ENCODE measurements at regions not wholly inside any gene's neighbourhood (a gene's known extent, or its start where the extent isn't known, plus 50 kb on each side); places are given as distances from the start of the nearest gene placed in this dataset.
"Not testable (repeated sequence)": the region's sequence is repeated elsewhere in the genome, so short reads cannot be mapped to it uniquely, and the experiment has no call there.

DNA sequence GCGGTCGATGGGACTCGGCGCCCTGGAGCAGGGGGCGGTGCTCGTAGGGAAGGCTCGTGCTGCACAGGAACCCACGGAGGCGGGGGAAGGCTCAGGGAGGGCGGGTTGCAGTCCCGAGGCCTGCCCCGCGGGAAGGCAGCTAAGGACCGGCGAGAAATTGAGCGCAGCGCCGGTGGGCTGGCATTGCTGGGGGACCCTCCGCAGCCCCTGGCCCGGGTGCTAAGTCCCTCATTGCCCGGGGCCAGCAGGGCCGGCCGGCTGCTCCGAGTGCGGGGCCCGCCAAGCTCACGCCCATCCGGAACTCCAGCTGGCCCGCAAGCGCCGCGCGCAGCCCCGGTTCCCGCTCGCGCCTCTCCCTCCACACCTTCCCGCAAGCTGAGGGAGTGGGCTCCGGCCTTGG lies 576.8 kb upstream of the LINC00305 start:
- not testable (repeated sequence) for DNase-seq (ENCODE audit: low read depth in 2 of 2)

DNA sequence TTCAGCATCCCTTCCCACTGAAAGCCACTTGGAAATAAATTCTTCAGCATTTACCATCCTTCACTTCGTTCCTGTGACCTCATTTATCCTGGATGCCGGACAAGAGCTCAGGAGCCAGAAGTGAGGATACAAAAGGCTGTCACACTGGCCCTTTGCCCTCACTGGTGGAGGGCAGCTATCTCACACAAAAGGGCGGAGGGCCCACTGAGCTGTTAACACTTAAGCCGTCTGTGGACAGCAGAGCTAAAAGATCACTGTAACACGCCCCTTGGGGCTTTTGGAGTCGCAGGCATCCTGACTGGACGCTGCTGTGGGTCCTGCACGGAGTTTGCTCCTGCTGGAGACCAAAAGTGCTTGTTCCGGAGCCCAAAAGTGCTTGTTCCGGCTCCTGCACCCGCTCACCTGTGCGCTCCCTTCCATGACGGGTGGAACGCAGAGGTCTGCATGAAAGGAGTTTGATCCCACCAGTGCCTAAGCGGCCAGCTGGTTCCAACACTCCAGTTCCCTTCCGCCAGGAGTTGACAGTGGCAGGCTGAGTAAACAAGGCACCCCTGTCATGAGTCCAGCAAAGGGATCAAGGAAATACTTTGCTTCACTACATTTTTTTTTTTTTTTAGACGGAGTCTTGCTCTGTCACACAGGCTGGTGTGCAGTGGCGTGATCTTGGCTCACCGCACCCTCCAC lies 572.0 kb upstream of the LINC00305 start:
- no peak for DNase-seq (ENCODE audit: low read depth in 2 of 2)

DNA sequence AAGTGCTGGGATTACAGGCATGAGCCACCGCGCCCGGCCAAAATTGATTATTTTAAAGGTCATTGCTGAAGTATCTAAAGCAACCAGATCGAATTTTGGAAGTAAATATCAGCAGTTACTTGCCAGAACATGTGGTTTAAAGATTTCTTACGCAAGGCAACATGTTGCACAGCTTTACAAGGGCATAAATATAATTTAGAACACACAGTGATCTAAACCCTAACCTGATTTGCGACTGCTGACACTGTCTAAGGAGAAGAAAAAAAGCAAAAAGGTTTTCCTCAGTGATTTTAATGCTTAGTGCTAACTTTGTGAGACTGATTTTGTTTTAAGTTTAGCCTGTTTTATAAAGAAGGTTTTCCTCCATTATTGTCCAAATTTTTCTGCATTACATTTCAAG lies 569.9 kb upstream of the LINC00305 start:
- DNase-seq (ENCODE audit: low read depth in 2 of 2): no peak

- no peak for DNase-seq (ENCODE audit: low read depth in 2 of 2)
Observed at GRCh38 chr18:64717026-64717425, 568.1 kb upstream of the LINC00305 start.

DNA sequence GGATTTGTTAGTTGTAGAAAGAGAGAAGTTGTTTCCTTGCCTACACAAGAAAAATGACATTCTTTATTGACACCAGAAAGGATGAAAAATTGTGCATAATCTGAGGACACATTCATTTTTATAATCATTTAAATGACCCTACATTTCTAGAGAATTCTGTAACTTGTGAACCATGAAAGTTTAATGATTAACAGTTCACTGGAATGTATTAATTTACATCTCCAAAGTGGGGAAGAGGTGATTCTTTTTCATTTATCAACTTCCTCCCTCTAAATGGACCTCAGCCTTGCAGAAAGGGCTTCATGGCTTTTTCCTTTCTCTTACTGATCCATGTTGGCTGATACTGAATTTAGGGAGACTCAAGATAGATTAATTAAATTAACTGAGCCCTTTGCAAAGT lies 565.2 kb upstream of the LINC00305 start:
- DNase-seq (ENCODE audit: low read depth in 2 of 2): no peak

DNA sequence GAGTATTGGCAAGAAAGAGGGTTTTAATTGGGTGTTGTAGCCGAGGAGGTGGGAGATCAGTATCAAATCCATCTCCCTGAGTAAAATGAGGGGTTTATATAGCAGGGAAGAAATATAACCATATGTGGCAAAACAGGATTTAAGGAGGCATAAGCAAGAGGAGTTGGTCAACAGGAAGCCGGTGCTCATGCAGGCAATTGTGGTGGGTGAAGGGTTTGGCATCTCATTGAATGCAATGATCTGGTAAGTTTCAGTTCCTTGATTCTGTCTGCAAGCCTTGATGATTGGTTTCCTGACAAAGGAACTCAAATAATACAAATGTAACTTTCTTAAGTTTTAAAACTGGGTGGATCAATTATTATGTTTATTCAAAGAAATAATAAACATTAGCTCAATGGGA lies 564.4 kb upstream of the LINC00305 start:
- no peak for DNase-seq (ENCODE audit: low read depth in 2 of 2)

- no peak for DNase-seq (ENCODE audit: low read depth in 2 of 2)
Observed at GRCh38 chr18:64712035-64712434, 563.1 kb upstream of the LINC00305 start.

GRCh38 chr18:64710105-64710861 lies 561.4 kb upstream of the LINC00305 start:
- DNase-seq (ENCODE audit: low read depth in 2 of 2): no peak

DNA sequence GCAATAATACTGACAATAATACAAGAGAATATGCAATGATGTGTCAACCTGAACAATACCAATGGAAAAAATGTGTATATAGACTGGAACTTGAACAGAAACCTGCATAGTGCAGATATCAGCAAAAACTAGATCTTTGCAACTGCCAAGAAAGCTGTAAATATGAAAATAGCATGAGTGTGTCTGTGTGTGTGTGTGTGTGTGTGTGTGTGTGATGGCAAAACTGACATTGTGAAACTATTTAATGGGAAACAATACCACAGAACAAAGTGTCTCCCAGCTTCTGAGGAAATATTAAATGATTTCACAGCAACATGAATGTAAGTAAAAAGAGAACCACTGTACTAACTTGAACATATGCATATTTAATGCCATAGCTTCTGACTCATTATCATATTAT lies 558.2 kb upstream of the LINC00305 start:
- DNase-seq (ENCODE audit: low read depth in 2 of 2): no peak

DNA sequence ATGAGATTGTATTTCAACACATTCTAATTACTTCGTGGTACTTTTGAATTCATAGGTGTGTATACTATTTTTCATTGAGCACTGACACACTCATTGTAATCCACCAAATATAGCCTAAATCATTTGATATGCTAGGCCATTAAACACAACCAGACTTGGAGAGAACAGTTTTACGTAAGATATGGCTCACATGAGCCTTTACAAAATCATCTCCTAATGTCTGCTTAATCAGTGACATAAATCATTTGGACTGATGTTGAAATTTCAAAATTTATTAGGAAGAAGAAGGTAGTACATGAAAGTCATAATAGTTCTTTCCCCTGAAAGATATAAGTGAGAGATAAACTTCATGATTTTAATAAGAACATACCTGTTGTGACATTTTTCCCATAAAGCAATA lies 550.2 kb upstream of the LINC00305 start:
- DNase-seq (ENCODE audit: low read depth in 2 of 2): no peak

DNA sequence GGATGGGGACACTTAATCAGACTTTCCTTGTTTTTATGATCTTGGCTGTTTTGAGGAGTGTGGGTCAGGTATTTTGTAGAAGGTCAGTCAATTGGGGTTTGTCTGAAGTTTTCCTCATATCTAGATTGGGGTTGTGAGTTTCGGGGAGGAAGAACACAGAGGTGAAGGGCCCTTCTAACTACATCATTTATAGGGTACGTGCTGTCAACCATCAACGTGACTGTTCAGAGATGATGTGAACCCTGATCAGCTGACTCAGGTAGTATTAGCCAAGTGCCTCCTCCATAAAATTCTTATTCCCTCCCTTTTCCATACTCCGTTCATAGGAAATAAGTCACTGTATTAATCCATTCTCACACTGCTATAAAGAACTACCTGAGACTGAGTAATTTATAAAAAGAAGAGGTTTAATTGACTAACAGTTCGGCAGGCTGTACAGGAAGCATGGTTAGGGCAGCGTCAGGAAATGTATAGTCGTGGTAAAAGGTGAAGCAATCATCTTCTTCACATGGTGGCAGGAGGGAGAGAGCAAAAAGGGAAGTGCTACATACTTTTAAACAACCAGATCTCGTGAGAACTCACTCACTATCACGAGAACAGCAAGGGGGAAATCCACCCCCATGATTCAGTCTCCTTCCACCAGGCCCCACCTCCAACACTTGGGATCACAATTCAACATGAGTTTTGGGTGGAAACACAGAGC lies 547.1 kb upstream of the LINC00305 start:
- no peak for DNase-seq (ENCODE audit: low read depth in 2 of 2)

DNA sequence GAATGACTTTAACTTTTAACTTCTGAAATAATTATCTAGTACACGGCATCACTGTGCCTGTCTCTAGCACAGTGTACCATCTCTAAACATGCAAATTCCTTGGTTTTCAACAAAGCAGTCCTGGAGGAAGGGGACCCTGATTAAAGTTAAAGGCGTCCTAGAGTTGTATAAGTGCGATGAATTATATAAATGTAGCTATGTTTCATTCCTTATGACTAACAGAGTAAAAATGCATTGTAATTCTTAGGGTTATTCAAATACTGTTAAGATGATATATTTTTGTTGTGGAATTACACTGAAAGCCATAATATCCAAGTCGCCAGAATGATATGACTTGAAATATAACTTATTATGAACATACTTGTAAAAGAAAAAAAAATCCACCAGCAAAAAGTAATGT lies 544.9 kb upstream of the LINC00305 start:
- peak; percentile 10 to 14 for DNase-seq (ENCODE audit: low read depth in 2 of 2)

GRCh38 chr18:64692826-64693225 lies 543.9 kb upstream of the LINC00305 start:
- DNase-seq (ENCODE audit: low read depth in 2 of 2): no peak

DNA sequence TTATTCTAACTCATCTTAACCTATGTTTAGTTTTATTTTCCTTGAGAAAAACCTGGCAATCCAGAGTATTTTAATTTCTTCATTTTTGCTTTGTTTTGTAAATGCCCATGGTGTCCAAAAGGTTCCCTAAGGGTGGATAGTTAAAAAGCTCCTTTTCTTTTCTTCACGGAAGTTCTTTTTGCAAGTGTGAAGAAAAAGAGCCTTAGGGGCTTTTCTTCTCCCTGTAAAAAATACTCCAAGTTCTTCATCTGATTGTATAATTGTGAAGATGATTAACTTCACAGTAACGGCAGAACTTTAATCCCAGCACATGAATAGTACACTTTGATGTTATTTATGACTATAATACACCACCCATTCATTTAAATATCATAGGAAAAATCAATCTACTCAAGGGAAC lies 530.2 kb upstream of the LINC00305 start:
- DNase-seq (ENCODE audit: low read depth in 2 of 2): no peak

DNA sequence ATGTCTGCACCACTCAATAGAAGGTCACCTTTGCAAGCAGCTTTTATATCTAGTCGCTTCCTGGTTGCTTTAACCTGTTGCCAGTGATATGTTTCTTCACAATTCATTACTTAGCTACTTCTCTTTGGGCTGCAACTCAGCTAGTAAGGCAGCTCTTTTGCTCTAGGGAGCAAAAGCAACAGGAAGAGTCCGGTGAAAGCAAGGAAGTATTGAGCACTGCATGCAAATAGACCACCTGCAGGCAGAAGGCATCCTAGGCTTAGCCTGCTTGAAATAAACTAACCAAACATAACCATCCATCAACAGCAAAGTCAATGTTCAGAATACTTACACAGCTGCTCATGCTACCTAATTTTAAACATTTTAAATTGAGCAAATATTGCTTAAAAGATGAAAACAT lies 529.2 kb upstream of the LINC00305 start:
- DNase-seq (ENCODE audit: low read depth in 2 of 2): no peak

- DNase-seq (ENCODE audit: low read depth in 2 of 2): no peak
Observed at GRCh38 chr18:64674694-64675093, 525.8 kb upstream of the LINC00305 start.

DNA sequence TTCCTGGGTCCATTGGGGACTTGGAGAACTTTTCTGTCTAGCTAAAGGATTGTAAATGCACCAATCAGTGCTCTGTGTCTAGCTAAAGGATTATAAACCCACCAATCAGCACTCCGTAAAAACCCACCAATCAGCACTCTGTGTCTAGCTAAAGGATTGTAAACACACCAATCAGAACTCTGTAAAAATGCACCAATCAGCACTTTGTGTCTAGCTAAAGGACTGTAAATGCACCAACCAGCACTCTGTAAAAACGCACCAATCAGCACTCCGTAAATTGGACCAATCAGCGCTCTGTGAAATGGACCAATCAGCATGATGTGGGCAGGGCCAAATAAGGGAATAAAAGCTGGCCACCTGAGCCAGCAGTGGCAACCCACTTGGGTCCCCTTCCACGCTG lies 522.4 kb upstream of the LINC00305 start:
- DNase-seq (ENCODE audit: low read depth in 2 of 2): not testable (repeated sequence)

- no peak for DNase-seq (ENCODE audit: low read depth in 2 of 2)
Observed at GRCh38 chr18:64668461-64668962, 519.6 kb upstream of the LINC00305 start.

DNA sequence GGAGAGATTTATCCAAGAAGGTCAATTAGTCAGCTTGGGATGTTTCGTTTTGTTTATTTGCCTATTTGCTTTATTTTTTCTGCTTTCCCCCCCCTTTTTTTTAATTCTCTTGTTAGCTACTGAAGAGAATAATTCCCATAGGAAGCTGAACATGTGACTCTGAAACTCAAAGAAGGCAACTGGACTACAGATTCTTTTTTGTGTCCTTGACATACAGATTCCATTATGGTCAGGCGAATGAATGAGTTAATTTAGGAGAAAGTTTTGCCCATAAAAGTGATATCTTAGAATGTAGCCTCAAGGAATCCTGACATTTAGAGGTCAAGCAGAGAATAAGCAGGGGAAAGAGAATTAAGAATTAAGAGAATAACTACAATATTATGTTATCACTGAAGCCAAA lies 514.2 kb upstream of the LINC00305 start:
- DNase-seq (ENCODE audit: low read depth in 2 of 2): no peak

- no peak for DNase-seq (ENCODE audit: low read depth in 2 of 2)
Observed at GRCh38 chr18:64659196-64659595, 510.3 kb upstream of the LINC00305 start.

DNA sequence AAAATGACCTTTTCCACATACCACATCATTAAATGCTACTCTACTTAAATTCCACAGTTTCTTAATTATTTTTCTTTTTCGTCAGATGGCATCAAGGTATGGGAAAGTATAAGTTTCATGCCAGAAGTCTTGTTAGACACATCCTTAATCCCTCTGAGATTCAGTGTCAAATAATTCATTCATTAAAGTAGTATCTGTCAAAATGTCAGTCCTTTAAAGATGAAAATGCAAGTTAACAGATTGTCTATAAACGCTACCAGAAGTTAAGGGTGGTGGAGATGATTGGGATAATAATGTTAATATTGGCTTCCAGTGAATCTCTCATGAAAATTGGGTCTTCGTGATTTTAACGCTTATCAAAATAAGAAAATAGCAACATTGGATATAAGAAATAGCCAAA lies 504.2 kb upstream of the LINC00305 start:
- DNase-seq (ENCODE audit: low read depth in 2 of 2): no peak

- no peak for DNase-seq (ENCODE audit: low read depth in 2 of 2)
Observed at GRCh38 chr18:64650068-64650467, 501.2 kb upstream of the LINC00305 start.

- no peak for DNase-seq (ENCODE audit: low read depth in 2 of 2)
Observed at GRCh38 chr18:64645753-64646152, 496.9 kb upstream of the LINC00305 start.
